NCI-H524 (cell line): ENCODE measurements at regions not wholly inside any gene's neighbourhood (a gene's known extent, or its start where the extent isn't known, plus 50 kb on each side); places are given as distances from the start of the nearest gene placed in this dataset.

Experiments
- DNase-seq, 2 experiments: peaks; one replicate each; lab custom pipeline; 2025; lab: John Stamatoyannopoulos, UW

GRCh38 chr12:15033029-15033428, 60.2 kb downstream of the PDE6H start:
- no peak for DNase-seq

- no peak for DNase-seq
Measured at GRCh38 chr12:15033641-15034040, 60.8 kb downstream of the PDE6H start.

GRCh38 chr12:15035185-15035584, 62.3 kb downstream of the PDE6H start:
- DNase-seq = no peak

- DNase-seq = no peak
Measured at GRCh38 chr12:15037091-15037687, 64.3 kb downstream of the PDE6H start.

- no peak for DNase-seq
Measured at GRCh38 chr12:15038137-15038536, 65.3 kb downstream of the PDE6H start.

- DNase-seq = no peak
Measured at GRCh38 chr12:15044471-15044870, 71.6 kb downstream of the PDE6H start.

GRCh38 chr12:15045451-15045850, 72.6 kb downstream of the PDE6H start:
- DNase-seq = no peak

GRCh38 chr12:15047611-15048010, 74.8 kb downstream of the PDE6H start:
- DNase-seq = no peak

- DNase-seq = peak; percentile 97 to 99
Measured at GRCh38 chr12:15049461-15050153, 76.8 kb downstream of the PDE6H start.

GRCh38 chr12:15050659-15051058, 77.8 kb downstream of the PDE6H start:
- peak in 1 of 2 experiments; percentile 39 for DNase-seq

GRCh38 chr12:15052691-15053090, 79.8 kb downstream of the PDE6H start:
- DNase-seq = no peak

- DNase-seq = no peak
Measured at GRCh38 chr12:15056218-15056617, 83.4 kb downstream of the PDE6H start.
